Gastrocnemius medialis (tissue), 4 donors: ENCODE measurements at regions not wholly inside any gene's neighbourhood (a gene's known extent, or its start where the extent isn't known, plus 50 kb on each side); places are given as distances from the start of the nearest gene placed in this dataset.

Experiments used
- ATAC-seq, 2 donors: fragments of 150-250 bp; one replicate each; pipeline ENCODE4 v1.9.1; 2016
- DNase-seq, 2 donors: peaks; one replicate each; pipeline ENCODE4 v3.0.0-alpha.2; 2019
- H3K27ac ChIP-seq, 4 donors: fragments of 200-600 bp; sonication (generic); 1 replicate in 1 of 4; 2 replicates in 3 of 4; pipeline ENCODE4 v1.5.1; 2016 to 2018; ENCODE audit warnings: mild to moderate bottlenecking in 2 of 4, moderate library complexity in 1 of 4
- H3K27me3 ChIP-seq, 3 donors: fragments of 200-600 bp; sonication (generic) in 2 of 3; 1 replicate in 1 of 3; 2 replicates in 2 of 3; pipeline versions ENCODE4 v1.5.1 to v1.6.0; 2016 to 2019; ENCODE audit warnings: mild to moderate bottlenecking in 1 of 3, moderate library complexity in 1 of 3
- H3K36me3 ChIP-seq, 2 donors: fragments of 200-600 bp; sonication (generic) in 1 of 2; one replicate each; pipeline ENCODE4 v1.5.1; 2017 to 2018
- H3K4me1 ChIP-seq, 2 donors: fragments of 200-600 bp; sonication (generic) in 1 of 2; one replicate each; pipeline ENCODE4 v1.5.1; 2016 to 2017; ENCODE audit warnings: mild to moderate bottlenecking in 2 of 2
- H3K4me3 ChIP-seq, 4 donors: fragments of 200-600 bp; sonication (generic) in 3 of 4; 1 replicate in 1 of 4; 2 replicates in 3 of 4; pipeline ENCODE4 v1.5.1; 2016 to 2019; ENCODE audit warnings: mild to moderate bottlenecking in 2 of 4
- H3K9me3 ChIP-seq, 3 donors: fragments of 200-600 bp; sonication (generic) in 2 of 3; 1 replicate in 1 of 3; 2 replicates in 2 of 3; pipeline ENCODE4 v1.5.1; 2016 to 2019
- CTCF ChIP-seq, 5 experiments: fragments of 450-650 bp in 3 of 5; fragments of 200-600 bp in 2 of 5; sonication (generic) in 2 of 5; IDR thresholded peaks in 4 of 5; conservative IDR thresholded peaks in 1 of 5; 1 replicate in 4 of 5; 2 replicates in 1 of 5; pipeline ENCODE4 v1.5.1; 2016 to 2019; ENCODE audit warnings: antibody characterized with exemption in 5 of 5, mild to moderate bottlenecking in 3 of 5, moderate library complexity in 3 of 5
- POLR2A ChIP-seq, 2 donors: fragments of 450-650 bp; IDR thresholded peaks; one replicate each; pipeline ENCODE4 v1.6.1; 2017; ENCODE audit warnings: antibody characterized with exemption in 2 of 2, mild to moderate bottlenecking in 2 of 2, moderate library complexity in 2 of 2
- in situ Hi-C, 4 donors: fragments of 200-750 bp; cut with MboI; loops; one replicate each; pipeline versions ENCODE4 v1.15.0 to v1.8.0; 2017; ENCODE audit warnings: low sequenced_read_pairs in 4 of 4
- intact Hi-C: fragments of 100-400 bp; cut with DNase I; formaldehyde crosslinking; loops from one replicate; pipeline ENCODE4 v1.15.1; 2023; ENCODE audit warnings: low total_unique reads

GRCh38 chr17:34845296-34845695 lies 116.0 kb downstream of the CCT6B start:
- ATAC-seq, result no peak
- H3K4me1 ChIP-seq, result no peaks in the 10 kb centered on the region
- no peak for TF ChIP-seq CTCF (IDR thresholded peaks at IDR 0.05 in 4 of 5, conservative IDR thresholded peaks at IDR 0.05 in 1 of 5)
- TF ChIP-seq POLR2A (IDR thresholded peaks at IDR 0.05), result no peak
- H3K9me3 ChIP-seq, result no peaks in the 10 kb centered on the region
- H3K4me3 ChIP-seq, result no peak overlapping the region
- no peaks in the 10 kb centered on the region for H3K36me3 ChIP-seq
- no peak overlapping the region for H3K27ac ChIP-seq
- DNase-seq, result no peak
- in situ Hi-C loops (loop anchor here in 1 of 4 donors (25.0 kb wide), 1 partner anchor 267 kb away; the partner anchor contains the start of genes FNDC8 and RAD51D), intact Hi-C loops (no loop called here)
- no peaks in the 10 kb centered on the region for H3K27me3 ChIP-seq

- DNase-seq (no peak), ATAC-seq (no peak)
- Histone ChIP-seq H3K27me3 (no peaks in the 10 kb centered on the region), H3K27ac (no peak overlapping the region), H3K9me3 (no peaks in the 10 kb centered on the region), H3K36me3 (no peaks in the 10 kb centered on the region), H3K4me1 (no peaks in the 10 kb centered on the region), H3K4me3 (no peak overlapping the region)
- no peak for TF ChIP-seq CTCF (IDR thresholded peaks at IDR 0.05 in 4 of 5, conservative IDR thresholded peaks at IDR 0.05 in 1 of 5)
- no peak for TF ChIP-seq POLR2A (IDR thresholded peaks at IDR 0.05)
- intact Hi-C loops (no loop called here), in situ Hi-C loops (loop anchor here in 1 of 4 donors (25.0 kb wide), 1 partner anchor 269 kb away; the partner anchor contains the start of genes FNDC8 and RAD51D)
Measured at GRCh38 chr17:34843682-34844081, 117.6 kb downstream of the CCT6B start.

GRCh38 chr17:34842235-34842634 lies 119.0 kb downstream of the CCT6B start:
- Histone ChIP-seq H3K36me3 (no peaks in the 10 kb centered on the region), H3K4me3 (no peak overlapping the region), H3K9me3 (no peaks in the 10 kb centered on the region), H3K27ac (no peak overlapping the region), H3K27me3 (no peaks in the 10 kb centered on the region), H3K4me1 (no peaks in the 10 kb centered on the region)
- intact Hi-C loops (no loop called here), in situ Hi-C loops (loop anchor here in 1 of 4 donors (25.0 kb wide), 1 partner anchor 270 kb away; the partner anchor contains the start of genes FNDC8 and RAD51D)
- no peak for TF ChIP-seq POLR2A (IDR thresholded peaks at IDR 0.05)
- no peak for TF ChIP-seq CTCF (IDR thresholded peaks at IDR 0.05 in 4 of 5, conservative IDR thresholded peaks at IDR 0.05 in 1 of 5)
- DNase-seq (no peak), ATAC-seq (no peak)

- no peak for ATAC-seq
- H3K27ac ChIP-seq, result no peak overlapping the region
- no peaks in the 10 kb centered on the region for H3K9me3 ChIP-seq
- H3K4me3 ChIP-seq, result no peak overlapping the region
- no peak for DNase-seq
- in situ Hi-C loops (loop anchor here in 1 of 4 donors (25.0 kb wide), 1 partner anchor 271 kb away; the partner anchor contains the start of genes FNDC8 and RAD51D), intact Hi-C loops (no loop called here)
- H3K4me1 ChIP-seq, result no peaks in the 10 kb centered on the region
- H3K36me3 ChIP-seq, result no peaks in the 10 kb centered on the region
- TF ChIP-seq POLR2A (IDR thresholded peaks at IDR 0.05) (no peak), CTCF (IDR thresholded peaks at IDR 0.05 in 4 of 5, conservative IDR thresholded peaks at IDR 0.05 in 1 of 5) (no peak)
- no peaks in the 10 kb centered on the region for H3K27me3 ChIP-seq
Measured at GRCh38 chr17:34841467-34841866, 119.8 kb downstream of the CCT6B start.

- H3K27me3 ChIP-seq, result no peaks in the 10 kb centered on the region
- in situ Hi-C loops (loop anchor here in 1 of 4 donors (25.0 kb wide), 1 partner anchor 272 kb away; the partner anchor contains the start of genes FNDC8 and RAD51D), intact Hi-C loops (no loop called here)
- H3K4me1 ChIP-seq, result no peaks in the 10 kb centered on the region
- TF ChIP-seq CTCF (IDR thresholded peaks at IDR 0.05 in 4 of 5, conservative IDR thresholded peaks at IDR 0.05 in 1 of 5) (no peak), POLR2A (IDR thresholded peaks at IDR 0.05) (no peak)
- no peak overlapping the region for H3K4me3 ChIP-seq
- no peaks in the 10 kb centered on the region for H3K9me3 ChIP-seq
- DNase-seq (no peak), ATAC-seq (no peak)
- no peak overlapping the region for H3K27ac ChIP-seq
- H3K36me3 ChIP-seq, result no peaks in the 10 kb centered on the region
Measured at GRCh38 chr17:34840750-34841149, 120.5 kb downstream of the CCT6B start.
